D721Med (cell line): ENCODE measurements at regions not wholly inside any gene's neighbourhood (a gene's known extent, or its start where the extent isn't known, plus 50 kb on each side); places are given as distances from the start of the nearest gene placed in this dataset.
"Not testable (repeated sequence)": the region's sequence is repeated elsewhere in the genome, so short reads cannot be mapped to it uniquely, and the experiment has no call there.

Experiments
- DNase-seq: peaks from one replicate; pipeline ENCODE4 v3.0.0; 2011; ENCODE audit warnings: low spot score; ENCODE audit not compliant: insufficient read length
- FAIRE-seq: peaks from 2 replicates; lab custom pipeline; 2011; peaks lifted over from hg19 to GRCh38; lab: Jason Lieb, UNC
- CTCF ChIP-seq: IDR thresholded peaks from 2 replicates; pipeline ENCODE4 v1.5.1; 2012; ENCODE audit warnings: mild to moderate bottlenecking, control low read depth; ENCODE audit not compliant: insufficient read depth; ENCODE audit errors: missing control alignments

DNA sequence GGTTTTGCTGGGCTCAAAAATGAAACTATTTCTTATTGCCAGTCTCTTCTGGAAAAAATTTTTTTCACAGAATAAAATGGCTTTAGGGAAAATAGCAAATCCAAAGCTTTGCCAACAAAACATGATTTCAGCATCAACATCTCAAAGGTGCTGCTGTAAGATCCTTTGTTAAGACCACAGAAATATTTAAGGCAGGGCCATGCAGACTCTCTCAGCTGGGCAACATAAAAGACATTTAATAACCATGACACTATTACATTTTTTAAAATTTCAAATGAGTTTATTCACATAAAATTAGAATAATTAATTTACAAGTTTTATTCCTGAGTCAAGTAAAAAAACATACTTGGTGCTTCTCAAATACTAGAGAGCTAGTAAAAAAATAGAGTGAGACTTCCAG lies 527.1 kb upstream of the DPPA4 start:
- TF ChIP-seq CTCF = no peak
- FAIRE-seq (no peak), DNase-seq (no peak)

- FAIRE-seq (no peak), DNase-seq (no peak)
- no peak for TF ChIP-seq CTCF
These were observed 532.2 kb upstream of the DPPA4 start for GRCh38 chr3:109869586-109869985.

DNA sequence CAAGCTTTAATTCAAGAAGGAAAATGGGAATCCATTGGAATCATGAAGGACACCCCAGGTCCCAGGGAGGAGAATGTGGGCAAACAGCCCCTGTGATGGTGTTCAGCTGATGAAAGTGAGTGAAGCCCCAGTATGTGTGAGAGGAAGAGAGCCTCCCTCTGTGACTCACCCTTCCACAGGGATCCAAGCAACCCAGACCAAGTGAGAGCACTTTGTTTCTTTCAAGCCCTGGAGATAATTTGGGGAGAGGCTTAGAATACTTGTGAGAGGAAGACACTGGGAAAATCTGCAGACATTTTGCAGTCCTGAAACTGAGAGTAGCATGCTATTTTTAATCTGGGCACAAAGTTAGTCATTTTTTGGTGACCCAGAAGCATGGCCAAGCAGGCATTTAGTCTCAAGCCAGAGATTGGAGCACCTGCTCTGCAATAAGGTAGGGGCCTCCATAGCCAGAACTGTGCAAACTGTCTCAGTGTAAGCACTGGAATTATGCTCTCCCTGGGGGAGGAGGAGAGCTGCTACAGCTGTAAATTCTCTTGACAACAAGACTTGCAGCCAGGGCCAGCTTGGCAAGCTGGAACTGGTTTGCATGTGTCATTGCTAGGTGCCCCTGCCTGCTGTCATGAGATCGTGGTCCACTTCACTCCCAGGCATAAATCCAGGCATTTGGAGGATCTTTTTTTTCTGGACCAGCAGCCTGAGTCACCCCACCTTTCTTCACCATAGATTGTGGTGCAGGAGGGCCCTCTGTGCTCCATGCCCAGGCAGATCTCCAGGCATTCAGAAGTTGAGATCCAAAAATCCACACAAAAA lies 537.8 kb upstream of the DPPA4 start:
- no peak for TF ChIP-seq CTCF
- DNase-seq (no peak), FAIRE-seq (no peak)

DNA sequence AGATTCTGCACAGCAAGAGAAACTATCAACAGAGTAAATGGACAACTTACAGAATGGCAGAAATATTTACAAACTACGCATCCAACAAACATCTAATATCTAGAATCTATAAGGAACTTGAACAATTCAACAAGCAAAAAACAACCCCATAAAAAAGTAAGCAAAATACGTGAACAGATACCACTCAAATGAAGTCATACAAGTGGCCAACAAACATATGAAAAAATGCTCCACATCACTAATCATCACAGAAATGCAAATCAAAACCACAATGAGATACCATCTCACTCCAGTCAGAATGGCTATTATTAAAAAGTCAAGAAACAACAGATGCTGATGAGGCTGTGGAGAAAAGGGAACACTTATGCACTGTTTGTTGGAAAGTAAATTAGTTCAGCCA lies 540.3 kb upstream of the DPPA4 start:
- not testable (repeated sequence) for DNase-seq, FAIRE-seq

- FAIRE-seq = no peak
- DNase-seq = no peak
- no peak for TF ChIP-seq CTCF
These were observed 544.8 kb upstream of the DPPA4 start for GRCh38 chr3:109882144-109882543.

GRCh38 chr3:109887293-109887692 lies 549.9 kb upstream of the DPPA4 start:
- DNase-seq = no peak
- no peak for TF ChIP-seq CTCF
- no peak for FAIRE-seq

DNA sequence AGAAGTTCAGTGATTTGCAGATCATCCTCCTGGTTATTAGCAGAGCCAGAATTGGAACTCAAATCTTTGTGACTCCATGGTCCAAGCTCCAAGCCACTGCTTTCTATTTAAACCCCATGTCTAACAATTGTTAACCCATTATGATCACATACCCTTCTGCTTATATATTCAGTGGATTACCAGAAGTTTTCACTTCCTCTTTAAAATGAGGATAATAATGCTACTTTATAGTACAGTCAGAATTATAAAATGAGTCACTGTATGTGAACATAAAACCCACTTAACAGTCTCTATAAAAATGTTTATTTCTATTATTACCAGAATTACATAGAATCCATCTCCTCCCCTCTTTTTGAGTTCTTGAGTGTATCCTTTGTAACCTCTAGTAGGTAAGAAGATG lies 550.7 kb upstream of the DPPA4 start:
- no peak for TF ChIP-seq CTCF
- FAIRE-seq (no peak), DNase-seq (no peak)
